Astrocyte (in vitro differentiated cells and primary cell): ENCODE measurements at regions not wholly inside any gene's neighbourhood (a gene's known extent, or its start where the extent isn't known, plus 50 kb on each side); places are given as distances from the start of the nearest gene placed in this dataset.

Source experiments
- DNase-seq: peaks from one replicate; pipeline ENCODE4 v3.0.0-alpha.2; 2010; ENCODE audit warnings: low read depth
- FAIRE-seq: peaks from 2 replicates; lab custom pipeline; 2011; peaks lifted over from hg19 to GRCh38; lab: Jason Lieb, UNC
- H2AFZ ChIP-seq: 2 replicates; pipeline ENCODE4 v1.6.0; 2012; ENCODE audit warnings: low read depth, low read length, inconsistent platforms
- H3K27ac ChIP-seq: 2 replicates; pipeline ENCODE4 v1.5.1; 2011; ENCODE audit warnings: low read depth, low read length, inconsistent platforms
- H3K27me3 ChIP-seq: 2 replicates; pipeline ENCODE4 v1.6.0; 2011; ENCODE audit warnings: low read length, inconsistent platforms; ENCODE audit not compliant: insufficient read depth
- H3K36me3 ChIP-seq: 2 replicates; pipeline ENCODE4 v1.5.1; 2011; ENCODE audit warnings: low read length, inconsistent platforms; ENCODE audit not compliant: insufficient read depth
- H3K4me1 ChIP-seq: 2 replicates; pipeline ENCODE4 v1.5.1; 2011; ENCODE audit warnings: low read length, inconsistent platforms; ENCODE audit not compliant: insufficient read depth
- H3K4me2 ChIP-seq: 2 replicates; pipeline ENCODE4 v1.6.0; 2012; ENCODE audit warnings: low read length, inconsistent platforms
- H3K4me3 ChIP-seq: 2 replicates; pipeline ENCODE4 v1.5.1; 2011; ENCODE audit warnings: low read depth, mild to moderate bottlenecking, low read length, inconsistent platforms; ENCODE audit not compliant: insufficient read depth
- H3K79me2 ChIP-seq: 2 replicates; pipeline ENCODE4 v1.6.0; 2012; ENCODE audit warnings: mild to moderate bottlenecking, low read length, inconsistent platforms; ENCODE audit not compliant: insufficient read depth
- H3K9ac ChIP-seq: 2 replicates; pipeline ENCODE4 v1.6.0; 2012; ENCODE audit warnings: mild to moderate bottlenecking, low read length, inconsistent platforms
- H3K9me3 ChIP-seq: 2 replicates; pipeline ENCODE4 v1.5.1; 2012; ENCODE audit warnings: low read depth, mild to moderate bottlenecking, low read length, inconsistent platforms; ENCODE audit not compliant: insufficient read depth
- H4K20me1 ChIP-seq: 2 replicates; pipeline ENCODE4 v1.6.0; 2012; ENCODE audit warnings: low read length, inconsistent platforms; ENCODE audit not compliant: insufficient read depth
- H3K27ac Mint-ChIP-seq: one replicate; pipeline ENCODE4 v1.8.0; 2021; ENCODE audit warnings: mild to moderate bottlenecking, mixed read lengths; ENCODE audit not compliant: unreplicated experiment
- H3K27me3 Mint-ChIP-seq: one replicate; pipeline ENCODE4 v1.8.0; 2021; ENCODE audit warnings: low read depth, mixed read lengths; ENCODE audit not compliant: unreplicated experiment
- H3K36me3 Mint-ChIP-seq: one replicate; pipeline ENCODE4 v1.8.0; 2021; ENCODE audit warnings: low read depth, mixed read lengths; ENCODE audit not compliant: unreplicated experiment
- H3K4me1 Mint-ChIP-seq: one replicate; pipeline ENCODE4 v1.8.0; 2021; ENCODE audit warnings: low read depth, mixed read lengths; ENCODE audit not compliant: unreplicated experiment
- H3K4me3 Mint-ChIP-seq: one replicate; pipeline ENCODE4 v1.8.0; 2021; ENCODE audit warnings: mild to moderate bottlenecking, moderate library complexity, mixed read lengths; ENCODE audit not compliant: unreplicated experiment
- H3K9me3 Mint-ChIP-seq: one replicate; pipeline ENCODE4 v1.8.0; 2021; ENCODE audit warnings: mild to moderate bottlenecking, mixed read lengths; ENCODE audit not compliant: unreplicated experiment
- CTCF ChIP-seq: IDR thresholded peaks from 2 replicates; pipeline ENCODE4 v1.5.1; 2011; ENCODE audit warnings: low read depth, mild to moderate bottlenecking, inconsistent platforms, low read length, moderate library complexity; ENCODE audit not compliant: insufficient read depth
- EZH2 ChIP-seq: IDR thresholded peaks from 2 replicates; pipeline ENCODE4 v1.6.1; 2012; ENCODE audit warnings: mild to moderate bottlenecking, low read length, inconsistent platforms; ENCODE audit not compliant: insufficient read depth

GRCh38 chr1:56199061-56199460, 380.3 kb downstream of the PLPP3 start:
- no peak for FAIRE-seq
- no peaks in the 10 kb centered on the region for H3K4me1 Mint-ChIP-seq
- no peak for DNase-seq
- Histone ChIP-seq H2AFZ (no peak overlapping the region), H3K79me2 (no peaks in the 10 kb centered on the region), H3K4me1 (no peaks in the 10 kb centered on the region), H4K20me1 (no peaks in the 10 kb centered on the region), H3K4me2 (no peak overlapping the region), H3K4me3 (no peak overlapping the region), H3K9me3 (no peaks in the 10 kb centered on the region), H3K27me3 (no peaks in the 10 kb centered on the region), H3K27ac (no peak overlapping the region), H3K36me3 (no peaks in the 10 kb centered on the region), H3K9ac (no peak overlapping the region)
- TF ChIP-seq EZH2: no peak
- TF ChIP-seq CTCF: no peak
- no peaks in the 10 kb centered on the region for H3K36me3 Mint-ChIP-seq
- H3K9me3 Mint-ChIP-seq: no peaks in the 10 kb centered on the region
- H3K27me3 Mint-ChIP-seq: peaks cover under 1% of the 10 kb centered on the region
- H3K4me3 Mint-ChIP-seq: no peak overlapping the region
- H3K27ac Mint-ChIP-seq: no peak overlapping the region

- Histone ChIP-seq H3K4me2 (no peak overlapping the region), H4K20me1 (no peaks in the 10 kb centered on the region), H2AFZ (no peak overlapping the region), H3K27me3 (no peaks in the 10 kb centered on the region), H3K27ac (no peak overlapping the region), H3K9ac (no peak overlapping the region), H3K79me2 (no peaks in the 10 kb centered on the region), H3K4me1 (no peaks in the 10 kb centered on the region), H3K9me3 (no peaks in the 10 kb centered on the region), H3K36me3 (no peaks in the 10 kb centered on the region), H3K4me3 (no peak overlapping the region)
- H3K4me3 Mint-ChIP-seq: no peak overlapping the region
- DNase-seq (no peak), FAIRE-seq (no peak)
- no peaks in the 10 kb centered on the region for H3K4me1 Mint-ChIP-seq
- TF ChIP-seq CTCF (no peak), EZH2 (no peak)
- no peak overlapping the region for H3K27ac Mint-ChIP-seq
- peaks cover 5% of the 10 kb centered on the region for H3K27me3 Mint-ChIP-seq
- no peaks in the 10 kb centered on the region for H3K9me3 Mint-ChIP-seq
- no peaks in the 10 kb centered on the region for H3K36me3 Mint-ChIP-seq
These were observed 381.4 kb downstream of the PLPP3 start for GRCh38 chr1:56197946-56198345.

- Mint-ChIP-seq H3K36me3 (no peaks in the 10 kb centered on the region), H3K9me3 (no peaks in the 10 kb centered on the region), H3K4me1 (no peaks in the 10 kb centered on the region), H3K27ac (no peak overlapping the region), H3K27me3 (peaks cover 5% of the 10 kb centered on the region), H3K4me3 (no peak overlapping the region)
- Histone ChIP-seq H3K27ac (no peak overlapping the region), H3K9me3 (no peaks in the 10 kb centered on the region), H3K9ac (no peak overlapping the region), H3K79me2 (no peaks in the 10 kb centered on the region), H3K27me3 (no peaks in the 10 kb centered on the region), H3K36me3 (no peaks in the 10 kb centered on the region), H3K4me3 (no peak overlapping the region), H2AFZ (no peak overlapping the region), H3K4me1 (no peaks in the 10 kb centered on the region), H3K4me2 (no peak overlapping the region), H4K20me1 (no peaks in the 10 kb centered on the region)
- TF ChIP-seq CTCF: no peak
- TF ChIP-seq EZH2: no peak
- no peak for DNase-seq
- no peak for FAIRE-seq
These were observed 382.5 kb downstream of the PLPP3 start for GRCh38 chr1:56196839-56197238.
